HEK293 (cell line): ENCODE measurements at regions not wholly inside any gene's neighbourhood (a gene's known extent, or its start where the extent isn't known, plus 50 kb on each side); places are given as distances from the start of the nearest gene placed in this dataset.

Experiments
- CTCF ChIA-PET: fragments of 350-600 bp; formaldehyde crosslinking; extraction: SDS; loops from one replicate; lab custom pipeline; 2021; ENCODE audit warnings: antibody characterized with exemption; lab: Yijun Ruan, JAX
- POLR2A ChIA-PET: fragments of 300-600 bp; formaldehyde crosslinking; extraction: SDS; loops from one replicate; lab custom pipeline; 2020; ENCODE audit warnings: antibody characterized with exemption, inconsistent platforms; lab: Yijun Ruan, JAX
- H3K27ac ChIP-seq: fragments of 200-500 bp; sonication (Bioruptor generic); 2 replicates; pipeline ENCODE4 v1.5.1; 2014; ENCODE audit warnings: low read depth, low read length, control low read depth, inconsistent platforms; ENCODE audit errors: extremely low read depth
- H3K36me3 ChIP-seq, 2 experiments: fragments of 200-500 bp in 1 of 2; sonication (Bioruptor generic) in 1 of 2; 1 replicate in 1 of 2; 2 replicates in 1 of 2; pipeline ENCODE4 v1.5.1; 2014 to 2017; ENCODE audit warnings: inconsistent platforms in 2 of 2, low read length in 2 of 2; ENCODE audit not compliant: control insufficient read depth in 2 of 2, insufficient read depth in 1 of 2
- H3K4me1 ChIP-seq: fragments of 200-500 bp; sonication (Bioruptor generic); 2 replicates; pipeline ENCODE4 v1.5.1; 2014; ENCODE audit warnings: mild to moderate bottlenecking, low read length, inconsistent platforms; ENCODE audit not compliant: control insufficient read depth, insufficient read depth
- H3K4me3 ChIP-seq: 2 replicates; pipeline ENCODE4 v1.5.1; 2011; ENCODE audit warnings: low read depth, mild to moderate bottlenecking, control low read depth, low read length, moderate library complexity
- H3K9me3 ChIP-seq: fragments of 200-500 bp; sonication (Bioruptor generic); 2 replicates; pipeline ENCODE4 v1.5.1; 2014; ENCODE audit warnings: low read depth, low read length, inconsistent platforms; ENCODE audit not compliant: control insufficient read depth, insufficient read depth
- BCL11A ChIP-seq: fragments of 450-650 bp; formaldehyde crosslinking; IDR thresholded peaks from 2 replicates; pipeline ENCODE4 v1.5.1; 2016; ENCODE audit warnings: low read depth, missing biosample characterization, missing genetic modification characterization
- KLF10 ChIP-seq: fragments of 450-650 bp; IDR thresholded peaks from 2 replicates; pipeline ENCODE4 v1.5.1; 2018; ENCODE audit warnings: missing biosample characterization, mild to moderate bottlenecking, missing genetic modification characterization
- KLF7 ChIP-seq: fragments of 450-650 bp; formaldehyde crosslinking; IDR thresholded peaks from 2 replicates; pipeline ENCODE4 v1.5.1; 2016; ENCODE audit warnings: missing biosample characterization, missing genetic modification characterization, borderline replicate concordance
- KLF9 ChIP-seq: fragments of 450-650 bp; formaldehyde crosslinking; IDR thresholded peaks from 2 replicates; pipeline ENCODE4 v1.5.1; 2016; ENCODE audit warnings: missing biosample characterization, missing genetic modification characterization, low read depth
- OSR2 ChIP-seq: fragments of 450-650 bp; formaldehyde crosslinking; IDR thresholded peaks from 2 replicates; pipeline ENCODE4 v1.5.1; 2016; ENCODE audit warnings: missing biosample characterization, missing genetic modification characterization
- PRDM1 ChIP-seq: fragments of 450-650 bp; formaldehyde crosslinking; IDR thresholded peaks from 2 replicates; pipeline ENCODE4; 2016; ENCODE audit warnings: missing biosample characterization, missing genetic modification characterization
- SP7 ChIP-seq: fragments of 450-650 bp; formaldehyde crosslinking; IDR thresholded peaks from 2 replicates; pipeline ENCODE4 v1.5.1; 2016; ENCODE audit warnings: missing biosample characterization, missing genetic modification characterization
- ZBTB7A ChIP-seq: fragments of 450-650 bp; formaldehyde crosslinking; IDR thresholded peaks from 2 replicates; pipeline ENCODE4 v1.5.1; 2016; ENCODE audit warnings: low read depth, missing biosample characterization, missing genetic modification characterization
- ZNF133 ChIP-seq: fragments of 450-650 bp; formaldehyde crosslinking; IDR thresholded peaks from 2 replicates; pipeline ENCODE4 v1.5.1; 2016; ENCODE audit warnings: missing biosample characterization, missing genetic modification characterization
- ZNF184 ChIP-seq: fragments of 450-650 bp; IDR thresholded peaks from 2 replicates; pipeline ENCODE4 v1.5.1; 2018; ENCODE audit warnings: missing biosample characterization, mild to moderate bottlenecking, missing genetic modification characterization
- ZNF223 ChIP-seq: fragments of 450-650 bp; formaldehyde crosslinking; IDR thresholded peaks from 2 replicates; pipeline ENCODE4 v1.5.1; 2016; ENCODE audit warnings: missing biosample characterization, missing genetic modification characterization
- ZNF24 ChIP-seq: fragments of 450-650 bp; formaldehyde crosslinking; IDR thresholded peaks from 2 replicates; pipeline ENCODE4 v1.5.1; 2016; ENCODE audit warnings: missing biosample characterization, missing genetic modification characterization
- ZNF248 ChIP-seq: fragments of 450-650 bp; formaldehyde crosslinking; IDR thresholded peaks from 2 replicates; pipeline ENCODE4 v1.5.1; 2017; ENCODE audit warnings: missing biosample characterization, missing genetic modification characterization
- ZNF292 ChIP-seq: fragments of 450-650 bp; formaldehyde crosslinking; IDR thresholded peaks from 2 replicates; pipeline ENCODE4 v1.5.1; 2016; ENCODE audit warnings: low read depth, missing biosample characterization, missing genetic modification characterization, borderline replicate concordance
- ZNF324 ChIP-seq: fragments of 450-650 bp; formaldehyde crosslinking; IDR thresholded peaks from 2 replicates; pipeline ENCODE4 v1.5.1; 2016; ENCODE audit warnings: missing biosample characterization, missing genetic modification characterization
- ZNF335 ChIP-seq: fragments of 450-650 bp; formaldehyde crosslinking; conservative IDR thresholded peaks from 2 replicates; pipeline ENCODE4 v1.5.1; 2016; ENCODE audit warnings: missing biosample characterization, missing genetic modification characterization
- ZNF341 ChIP-seq: fragments of 450-650 bp; formaldehyde crosslinking; IDR thresholded peaks from 2 replicates; pipeline ENCODE4; 2016; ENCODE audit warnings: low read depth, missing biosample characterization, missing genetic modification characterization
- ZNF350 ChIP-seq: fragments of 450-650 bp; formaldehyde crosslinking; IDR thresholded peaks from 2 replicates; pipeline ENCODE4 v1.5.0; 2017; ENCODE audit warnings: missing biosample characterization, mild to moderate bottlenecking, missing genetic modification characterization
- ZNF416 ChIP-seq: fragments of 450-650 bp; formaldehyde crosslinking; IDR thresholded peaks from 2 replicates; pipeline ENCODE4 v1.5.1; 2016; ENCODE audit warnings: missing biosample characterization, missing genetic modification characterization
- ZNF423 ChIP-seq: fragments of 450-650 bp; formaldehyde crosslinking; IDR thresholded peaks from 2 replicates; pipeline ENCODE4 v1.5.1; 2016; ENCODE audit warnings: missing biosample characterization, missing genetic modification characterization
- ZNF473 ChIP-seq: fragments of 450-650 bp; formaldehyde crosslinking; IDR thresholded peaks from 2 replicates; pipeline ENCODE4 v1.5.1; 2017; ENCODE audit warnings: missing biosample characterization, missing genetic modification characterization
- ZNF544 ChIP-seq: fragments of 450-650 bp; formaldehyde crosslinking; IDR thresholded peaks from 2 replicates; pipeline ENCODE4 v1.5.0; 2017; ENCODE audit warnings: missing biosample characterization, missing genetic modification characterization
- ZNF561 ChIP-seq: fragments of 450-650 bp; IDR thresholded peaks from 2 replicates; pipeline ENCODE4 v1.5.1; 2018; ENCODE audit warnings: missing biosample characterization, missing genetic modification characterization, borderline replicate concordance
- ZNF596 ChIP-seq: fragments of 450-650 bp; IDR thresholded peaks from 2 replicates; pipeline ENCODE4 v1.5.0; 2018; ENCODE audit warnings: missing biosample characterization, mild to moderate bottlenecking, missing genetic modification characterization, moderate library complexity
- ZNF654 ChIP-seq: fragments of 450-650 bp; formaldehyde crosslinking; IDR thresholded peaks from 2 replicates; pipeline ENCODE4 v1.5.1; 2016; ENCODE audit warnings: low read depth, missing biosample characterization, missing genetic modification characterization
- TF ChIP-seq, protein P1 (sequence below): fragments of 450-650 bp; formaldehyde crosslinking; IDR thresholded peaks from 2 replicates; pipeline ENCODE4 v1.5.1; 2016; ENCODE audit warnings: missing biosample characterization, missing genetic modification characterization, low read depth
- TF ChIP-seq, protein P2 (sequence below): fragments of 450-650 bp; formaldehyde crosslinking; IDR thresholded peaks from 2 replicates; pipeline ENCODE4 v1.5.1; 2016; ENCODE audit warnings: missing biosample characterization, missing genetic modification characterization
- TF ChIP-seq, protein P3 (sequence below): fragments of 450-650 bp; formaldehyde crosslinking; IDR thresholded peaks from 2 replicates; pipeline ENCODE4 v1.5.1; 2016; ENCODE audit warnings: missing biosample characterization, missing genetic modification characterization
- TF ChIP-seq, protein P4 (sequence below): fragments of 450-650 bp; formaldehyde crosslinking; IDR thresholded peaks from 2 replicates; pipeline ENCODE4 v1.5.1; 2016; ENCODE audit warnings: missing biosample characterization, missing genetic modification characterization

DNA sequence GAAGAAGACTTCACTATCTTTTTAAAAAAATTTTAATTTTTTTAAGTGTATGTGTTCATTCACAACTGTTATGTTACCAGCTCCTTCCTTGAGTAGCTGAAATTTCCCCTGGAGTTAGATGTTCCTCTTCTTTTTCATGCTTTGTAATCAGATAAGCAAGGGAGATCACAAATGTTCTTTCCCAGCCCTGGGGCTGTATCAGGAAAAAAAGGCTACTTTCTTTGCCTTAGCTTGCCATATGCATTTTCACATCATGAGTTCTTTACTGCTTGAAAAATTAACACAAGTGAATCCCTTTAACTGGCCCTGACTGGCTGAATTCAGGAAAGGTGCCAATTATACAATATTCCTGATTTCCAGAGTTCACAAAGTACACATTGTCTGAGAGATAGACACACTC, 353.2 kb upstream of the ATP11B start:
- H3K36me3 ChIP-seq: no peaks in the 10 kb centered on the region
- H3K27ac ChIP-seq: no peak overlapping the region
- H3K9me3 ChIP-seq: no peaks in the 10 kb centered on the region
- ChIA-PET POLR2A (no interaction called here), CTCF (no interaction called here)
- no peak overlapping the region for H3K4me3 ChIP-seq
- H3K4me1 ChIP-seq: peaks cover 4% of the 10 kb centered on the region; the same call in 1 of the 2 replicates
- TF ChIP-seq ZNF133 (tag by site-specific recombination) (peak; percentile 81), ZNF416 (tag by site-specific recombination) (no peak)

DNA sequence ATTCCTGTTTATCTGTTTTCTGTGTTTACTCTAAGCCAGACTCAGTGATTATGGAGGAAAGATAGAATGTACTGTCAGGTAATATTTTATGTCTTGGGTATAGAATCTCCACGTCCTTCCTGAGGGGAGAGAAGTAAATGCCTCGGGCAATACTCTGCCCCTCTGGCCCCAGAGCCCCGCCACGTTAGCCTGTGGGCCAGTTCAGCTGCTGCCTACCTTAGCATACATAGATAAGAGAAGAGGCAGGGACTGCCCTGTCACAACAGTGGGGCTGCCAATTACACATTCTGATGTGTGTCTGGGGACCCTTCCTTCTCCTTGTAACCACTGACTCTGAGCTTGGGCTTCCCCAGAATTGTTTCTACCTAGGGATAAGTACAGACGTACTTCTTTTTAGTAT, 347.7 kb upstream of the ATP11B start:
- no peaks in the 10 kb centered on the region for H3K36me3 ChIP-seq
- CTCF ChIA-PET: no interaction called here
- H3K9me3 ChIP-seq: no peaks in the 10 kb centered on the region
- H3K27ac ChIP-seq: no peak overlapping the region
- no peak overlapping the region for H3K4me3 ChIP-seq
- H3K4me1 ChIP-seq: no peaks in the 10 kb centered on the region
- POLR2A ChIA-PET: no interaction called here
- TF ChIP-seq ZNF335 (tag by site-specific recombination): no peak
- no peak for TF ChIP-seq ZNF654
- no peak for TF ChIP-seq ZNF561 (tag by site-specific recombination)
- no peak for TF ChIP-seq OSR2 (tag by site-specific recombination)
- TF ChIP-seq ZNF341: no peak
- no peak for TF ChIP-seq ZNF350 (tag by site-specific recombination)
- TF ChIP-seq KLF9 (tag by site-specific recombination): no peak
- TF ChIP-seq, protein P1, sequence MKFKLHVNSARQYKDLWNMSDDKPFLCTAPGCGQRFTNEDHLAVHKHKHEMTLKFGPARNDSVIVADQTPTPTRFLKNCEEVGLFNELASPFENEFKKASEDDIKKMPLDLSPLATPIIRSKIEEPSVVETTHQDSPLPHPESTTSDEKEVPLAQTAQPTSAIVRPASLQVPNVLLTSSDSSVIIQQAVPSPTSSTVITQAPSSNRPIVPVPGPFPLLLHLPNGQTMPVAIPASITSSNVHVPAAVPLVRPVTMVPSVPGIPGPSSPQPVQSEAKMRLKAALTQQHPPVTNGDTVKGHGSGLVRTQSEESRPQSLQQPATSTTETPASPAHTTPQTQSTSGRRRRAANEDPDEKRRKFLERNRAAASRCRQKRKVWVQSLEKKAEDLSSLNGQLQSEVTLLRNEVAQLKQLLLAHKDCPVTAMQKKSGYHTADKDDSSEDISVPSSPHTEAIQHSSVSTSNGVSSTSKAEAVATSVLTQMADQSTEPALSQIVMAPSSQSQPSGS (tag by site-specific recombination): no peak
- TF ChIP-seq ZNF473 (tag by site-specific recombination): no peak
- TF ChIP-seq KLF10 (tag by site-specific recombination): no peak
- TF ChIP-seq ZNF544 (tag by site-specific recombination): no peak
- no peak for TF ChIP-seq BCL11A (tag by site-specific recombination)
- no peak for TF ChIP-seq ZNF184
- TF ChIP-seq KLF7 (tag by site-specific recombination): no peak
- no peak for TF ChIP-seq ZNF248
- TF ChIP-seq ZNF423: no peak
- no peak for TF ChIP-seq ZBTB7A
- TF ChIP-seq, all 188 proteins: peak for 0

DNA sequence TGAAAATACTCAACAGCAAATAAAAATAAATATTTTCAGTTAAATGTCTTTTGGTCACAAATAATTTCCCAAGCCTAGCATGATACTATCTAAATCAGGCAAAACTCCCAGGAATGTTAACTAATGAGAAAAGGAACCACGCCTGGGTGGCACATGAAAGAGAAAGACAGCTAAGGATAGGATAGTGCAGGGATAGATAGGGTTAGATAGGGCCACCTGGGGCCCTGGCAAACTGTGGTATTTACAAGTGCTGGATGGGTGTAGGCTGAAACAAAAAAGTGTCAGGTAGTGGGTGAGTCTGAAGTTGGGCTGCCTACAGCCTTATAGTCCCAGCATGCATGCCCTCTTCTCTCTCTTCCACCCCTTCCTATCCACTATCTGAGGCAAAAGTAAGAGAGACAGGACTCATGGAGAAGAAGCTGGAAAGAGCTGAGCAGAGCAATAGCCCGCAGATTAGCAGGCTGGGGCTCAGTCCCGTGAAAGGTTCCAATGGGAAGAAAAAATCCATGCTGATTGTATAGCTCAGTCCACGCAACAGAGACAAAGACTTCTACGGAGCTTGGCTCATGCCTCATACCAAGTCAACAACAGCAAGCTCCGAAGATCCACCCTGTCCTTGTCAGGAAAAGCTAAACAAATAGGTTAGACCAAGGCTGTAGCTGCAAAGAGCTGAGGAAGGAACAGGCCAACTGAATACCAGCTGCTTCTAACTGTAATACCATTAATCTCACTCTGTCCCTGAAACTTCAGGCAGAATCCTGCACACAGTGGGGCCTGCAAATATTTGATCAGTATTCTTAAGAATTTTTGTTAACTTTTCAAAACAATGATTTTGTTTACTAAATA, 342.1 kb upstream of the ATP11B start:
- Histone ChIP-seq H3K36me3 (no peaks in the 10 kb centered on the region), H3K9me3 (no peaks in the 10 kb centered on the region), H3K27ac (no peak overlapping the region), H3K4me1 (no peaks in the 10 kb centered on the region), H3K4me3 (no peak overlapping the region)
- ChIA-PET POLR2A (no interaction called here), CTCF (interaction anchor here (0.6 kb wide), 1 partner anchor 548 kb away, joined by 6 read pairs; no protein-coding TSS in a partner anchor)
- TF ChIP-seq, protein P2, sequence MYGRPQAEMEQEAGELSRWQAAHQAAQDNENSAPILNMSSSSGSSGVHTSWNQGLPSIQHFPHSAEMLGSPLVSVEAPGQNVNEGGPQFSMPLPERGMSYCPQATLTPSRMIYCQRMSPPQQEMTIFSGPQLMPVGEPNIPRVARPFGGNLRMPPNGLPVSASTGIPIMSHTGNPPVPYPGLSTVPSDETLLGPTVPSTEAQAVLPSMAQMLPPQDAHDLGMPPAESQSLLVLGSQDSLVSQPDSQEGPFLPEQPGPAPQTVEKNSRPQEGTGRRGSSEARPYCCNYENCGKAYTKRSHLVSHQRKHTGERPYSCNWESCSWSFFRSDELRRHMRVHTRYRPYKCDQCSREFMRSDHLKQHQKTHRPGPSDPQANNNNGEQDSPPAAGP (tag by site-specific recombination): no peak
- TF ChIP-seq ZNF24 (tag by site-specific recombination) (no peak), ZNF596 (tag by site-specific recombination) (no peak), ZNF324 (tag by site-specific recombination) (no peak), ZNF223 (tag by site-specific recombination) (no peak), ZNF292 (tag by site-specific recombination) (no peak), PRDM1 (tag by site-specific recombination) (no peak), SP7 (tag by site-specific recombination) (no peak)
- TF ChIP-seq, protein P3, sequence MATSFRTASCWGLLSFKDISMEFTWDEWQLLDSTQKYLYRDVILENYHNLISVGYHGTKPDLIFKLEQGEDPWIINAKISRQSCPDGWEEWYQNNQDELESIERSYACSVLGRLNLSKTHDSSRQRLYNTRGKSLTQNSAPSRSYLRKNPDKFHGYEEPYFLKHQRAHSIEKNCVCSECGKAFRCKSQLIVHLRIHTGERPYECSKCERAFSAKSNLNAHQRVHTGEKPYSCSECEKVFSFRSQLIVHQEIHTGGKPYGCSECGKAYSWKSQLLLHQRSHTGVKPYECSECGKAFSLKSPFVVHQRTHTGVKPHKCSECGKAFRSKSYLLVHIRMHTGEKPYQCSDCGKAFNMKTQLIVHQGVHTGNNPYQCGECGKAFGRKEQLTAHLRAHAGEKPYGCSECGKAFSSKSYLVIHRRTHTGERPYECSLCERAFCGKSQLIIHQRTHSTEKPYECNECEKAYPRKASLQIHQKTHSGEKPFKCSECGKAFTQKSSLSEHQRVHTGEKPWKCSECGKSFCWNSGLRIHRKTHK (tag by site-specific recombination): no peak
- TF ChIP-seq, protein P4, sequence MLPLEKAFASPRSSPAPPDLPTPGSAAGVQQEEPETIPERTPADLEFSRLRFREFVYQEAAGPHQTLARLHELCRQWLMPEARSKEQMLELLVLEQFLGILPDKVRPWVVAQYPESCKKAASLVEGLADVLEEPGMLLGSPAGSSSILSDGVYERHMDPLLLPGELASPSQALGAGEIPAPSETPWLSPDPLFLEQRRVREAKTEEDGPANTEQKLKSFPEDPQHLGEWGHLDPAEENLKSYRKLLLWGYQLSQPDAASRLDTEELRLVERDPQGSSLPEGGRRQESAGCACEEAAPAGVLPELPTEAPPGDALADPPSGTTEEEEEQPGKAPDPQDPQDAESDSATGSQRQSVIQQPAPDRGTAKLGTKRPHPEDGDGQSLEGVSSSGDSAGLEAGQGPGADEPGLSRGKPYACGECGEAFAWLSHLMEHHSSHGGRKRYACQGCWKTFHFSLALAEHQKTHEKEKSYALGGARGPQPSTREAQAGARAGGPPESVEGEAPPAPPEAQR: no peak
